ENCODE measurements at regions not wholly inside any gene's neighbourhood (a gene's known extent, or its start where the extent isn't known, plus 50 kb on each side); places are given as distances from the start of the nearest gene placed in this dataset.
"Not testable (repeated sequence)": the region's sequence is repeated elsewhere in the genome, so short reads cannot be mapped to it uniquely, and the experiment has no call there.

DNA sequence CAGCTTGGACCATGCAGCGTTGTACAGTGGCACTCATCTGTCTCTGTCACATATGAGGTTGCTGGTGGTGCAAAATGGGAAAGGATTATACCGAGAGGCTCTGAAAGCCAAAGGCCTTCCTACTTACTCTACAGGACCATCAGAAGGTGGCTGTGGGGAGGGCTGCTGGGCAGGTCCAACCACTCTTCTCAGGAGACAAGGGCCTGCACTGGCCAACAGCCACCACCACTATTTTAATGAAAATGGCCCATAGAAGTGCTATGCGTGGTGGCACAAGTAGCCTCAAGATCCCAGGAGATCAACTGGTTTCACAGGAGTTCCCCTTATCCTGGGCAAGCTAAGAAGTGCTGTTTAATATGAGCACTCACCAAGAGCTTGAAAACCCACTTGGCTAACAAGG, 52.3 kb downstream of the MRPL57 start:
- no peak for DNase-seq (ENCODE audit: low read depth)

DNA sequence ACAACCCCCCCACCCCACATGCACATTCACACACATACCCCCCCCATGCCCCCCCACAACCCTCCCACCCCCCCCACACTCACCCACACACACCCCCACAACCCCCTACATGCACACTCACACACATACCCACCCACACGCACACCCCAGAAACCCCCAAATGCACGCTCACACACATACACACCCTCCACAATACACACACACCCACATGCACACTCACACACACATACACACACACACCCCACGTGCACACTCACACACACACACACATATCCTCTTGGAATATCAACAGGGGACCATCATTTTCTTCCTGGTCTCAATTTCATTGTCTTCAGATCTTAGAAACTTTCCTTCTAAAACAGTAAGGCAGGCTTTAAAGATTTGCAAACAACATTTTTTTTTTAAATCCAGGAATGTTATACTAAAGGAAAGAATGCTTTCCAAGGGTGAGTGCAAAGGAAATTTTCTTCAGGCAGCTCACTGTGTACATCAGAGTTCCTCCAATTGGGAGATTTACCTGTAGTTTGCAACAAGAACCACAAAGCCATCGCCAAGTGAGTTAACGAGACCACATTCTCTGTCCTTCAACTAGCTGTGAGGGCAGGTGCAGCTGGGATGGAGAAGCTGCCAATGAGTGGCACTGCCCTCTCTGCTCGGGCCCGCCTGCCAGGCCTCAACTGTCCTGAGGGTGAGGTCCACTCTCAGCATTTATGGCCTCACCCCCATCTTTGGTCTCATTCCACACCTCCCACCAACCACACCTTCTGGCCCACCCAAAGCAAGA, 53.0 kb downstream of the MRPL57 start:
- DNase-seq (ENCODE audit: low read depth): no peak

DNA sequence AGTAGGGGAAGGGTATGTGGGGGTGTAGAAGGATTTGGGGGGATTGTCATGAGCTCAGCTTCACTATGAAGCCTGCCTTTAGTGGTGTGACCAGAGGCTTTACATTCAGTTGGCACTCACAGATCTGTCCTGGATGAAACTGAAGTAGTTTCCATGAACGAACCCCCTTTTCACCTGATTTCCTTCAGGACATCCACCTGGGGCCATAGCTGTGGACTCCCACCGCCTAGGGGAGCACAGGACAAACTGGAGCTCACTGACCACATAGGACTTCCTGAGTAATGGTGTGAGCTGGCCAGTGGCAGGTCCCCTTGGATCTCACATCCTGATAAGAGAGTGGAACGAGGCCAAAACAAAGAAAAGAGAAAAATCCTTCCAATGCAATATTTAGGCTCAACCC, 54.1 kb downstream of the MRPL57 start:
- no peak for DNase-seq (ENCODE audit: low read depth)

DNA sequence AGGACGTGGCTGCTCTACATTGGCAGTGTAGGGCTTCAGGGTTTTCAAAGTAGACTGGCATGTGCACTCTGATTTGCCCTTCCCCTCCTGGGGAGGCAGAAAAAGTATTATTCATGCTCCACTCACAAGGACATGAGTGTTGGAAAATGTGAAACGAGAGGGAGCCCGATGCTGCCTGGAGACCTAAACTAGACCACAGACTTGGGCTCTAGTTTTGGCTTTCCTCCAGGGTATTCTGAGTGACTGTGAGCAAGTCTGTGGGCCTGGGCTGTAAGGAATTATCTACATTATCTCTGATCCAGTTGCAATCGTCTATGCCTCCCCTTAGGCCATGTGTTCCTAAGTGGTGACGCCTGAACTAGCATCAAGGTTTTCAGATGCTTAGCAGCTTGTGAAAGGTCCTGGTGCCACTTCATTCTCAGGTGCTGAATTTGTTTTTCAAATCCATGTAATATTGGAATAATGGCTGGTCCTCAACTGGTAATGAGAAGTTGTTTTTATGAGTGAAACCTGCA, 55.0 kb downstream of the MRPL57 start:
- no peak for DNase-seq (ENCODE audit: low read depth)

DNA sequence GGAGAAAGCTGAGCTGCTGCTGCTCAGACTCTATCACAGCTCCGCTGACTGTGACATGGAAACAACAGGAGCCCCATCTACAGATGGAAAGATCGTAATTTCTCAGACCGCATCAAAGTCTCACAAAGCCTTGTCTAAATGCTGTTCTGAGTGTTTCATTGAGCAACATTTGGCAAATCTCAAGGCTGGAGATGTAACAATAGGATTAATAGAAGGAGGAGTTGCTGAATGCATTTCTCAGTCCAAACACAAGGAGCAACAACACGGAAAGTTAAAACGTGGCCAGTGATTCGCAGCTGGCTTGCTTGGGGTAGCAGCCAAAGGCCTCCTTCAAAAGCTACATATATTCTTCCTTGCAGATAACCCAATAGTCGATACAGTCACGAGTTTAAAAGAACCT, 55.7 kb downstream of the MRPL57 start:
- DNase-seq (ENCODE audit: low read depth): peak; percentile 66

DNA sequence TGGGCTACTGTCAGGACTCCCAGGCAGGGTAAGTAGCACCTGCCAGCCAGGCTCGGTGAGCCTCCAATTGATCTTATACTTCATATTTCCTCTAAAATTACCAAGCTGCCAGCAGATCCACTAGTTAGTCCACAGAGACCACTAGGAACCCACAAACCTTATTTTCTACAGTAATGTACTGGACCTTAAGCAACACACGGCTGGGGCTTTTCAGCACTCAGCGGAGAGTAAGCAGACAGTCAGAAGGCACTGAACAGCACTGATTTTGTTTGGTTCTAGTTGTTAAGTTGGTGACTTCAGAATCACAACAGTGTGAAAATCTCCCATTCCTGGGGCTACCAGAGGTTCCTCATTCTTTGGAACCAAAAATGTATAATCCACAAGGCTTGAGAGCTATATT, 56.1 kb downstream of the MRPL57 start:
- no peak for DNase-seq (ENCODE audit: low read depth)

DNA sequence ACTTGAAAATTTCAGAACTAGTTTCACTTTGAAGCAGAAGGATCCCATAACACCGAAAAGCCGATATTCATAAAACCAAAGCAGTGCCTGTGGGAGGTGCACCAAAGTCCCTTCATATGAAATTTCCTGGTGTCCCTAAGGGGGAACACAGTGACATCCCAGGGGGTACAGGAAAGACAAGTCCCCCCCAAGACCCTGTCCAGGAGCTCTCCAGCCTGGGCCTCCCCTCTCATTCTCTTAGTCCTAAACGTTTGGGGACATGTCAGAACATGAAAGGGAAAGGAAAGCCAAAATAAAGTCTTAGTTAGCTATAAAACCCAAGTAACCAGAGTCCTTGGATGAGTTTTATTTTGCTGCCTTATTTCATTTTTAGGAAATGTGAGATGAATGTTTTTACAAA, 56.6 kb downstream of the MRPL57 start:
- peak; percentile 33 for DNase-seq (ENCODE audit: low read depth)

DNA sequence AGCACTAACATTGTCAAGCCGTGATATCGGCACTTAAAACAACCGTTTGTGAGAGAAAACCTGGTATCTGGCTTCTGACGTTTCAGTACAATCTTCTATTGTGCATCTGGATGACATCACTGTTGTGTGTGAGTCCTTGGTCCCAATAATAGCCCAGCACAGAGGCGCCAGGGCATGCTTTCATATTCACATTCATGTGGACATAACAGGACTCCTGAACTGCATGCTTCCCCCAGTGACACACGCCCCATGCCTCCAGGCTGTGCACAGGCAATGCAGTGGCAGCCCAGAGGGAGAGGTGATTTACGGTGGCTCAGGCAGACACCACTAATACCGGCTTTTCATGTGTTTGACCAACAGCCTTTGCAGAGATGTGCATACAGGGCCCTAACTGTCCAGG, 58.1 kb downstream of the MRPL57 start:
- DNase-seq (ENCODE audit: low read depth): peak; percentile 70

DNA sequence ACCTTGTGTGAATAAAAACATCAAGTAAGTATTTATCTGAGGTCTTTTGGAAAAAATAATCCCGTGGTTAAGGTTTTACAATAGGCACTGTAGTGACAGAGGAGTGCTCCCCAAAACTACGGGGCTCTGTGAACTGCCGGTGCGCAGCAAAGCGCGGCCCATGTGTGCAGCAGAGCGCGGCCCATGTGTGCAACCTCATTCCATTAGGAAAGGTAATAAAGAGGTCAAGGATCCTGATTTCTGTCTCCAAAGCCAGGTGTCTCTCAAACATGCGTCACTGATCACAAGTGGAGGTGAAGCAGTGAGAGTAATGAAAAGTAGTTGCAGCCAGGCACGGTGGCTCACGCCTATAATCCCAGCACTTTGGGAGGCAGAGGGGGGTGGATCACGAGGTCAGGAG, 58.7 kb downstream of the MRPL57 start:
- DNase-seq (ENCODE audit: low read depth): no peak

DNA sequence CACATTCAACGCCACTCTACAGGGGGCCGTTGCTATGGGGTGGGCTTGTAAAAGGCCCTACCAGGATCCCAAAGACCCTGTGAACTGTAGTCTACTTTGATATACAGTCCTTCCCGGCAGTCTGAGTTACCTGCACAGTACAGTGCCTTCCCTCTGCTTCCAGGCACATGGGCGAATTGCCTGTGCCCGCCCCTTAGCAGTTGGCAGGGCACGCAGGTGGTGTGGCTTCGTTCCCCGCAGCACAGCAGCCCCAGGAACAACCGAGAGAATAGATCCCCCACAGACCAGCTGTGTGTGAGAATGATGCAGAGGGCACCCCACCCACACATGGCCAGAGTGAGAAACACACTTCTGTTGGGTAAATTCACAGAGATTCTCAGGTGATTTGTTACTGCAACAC, 60.6 kb downstream of the MRPL57 start:
- DNase-seq (ENCODE audit: low read depth): no peak

DNA sequence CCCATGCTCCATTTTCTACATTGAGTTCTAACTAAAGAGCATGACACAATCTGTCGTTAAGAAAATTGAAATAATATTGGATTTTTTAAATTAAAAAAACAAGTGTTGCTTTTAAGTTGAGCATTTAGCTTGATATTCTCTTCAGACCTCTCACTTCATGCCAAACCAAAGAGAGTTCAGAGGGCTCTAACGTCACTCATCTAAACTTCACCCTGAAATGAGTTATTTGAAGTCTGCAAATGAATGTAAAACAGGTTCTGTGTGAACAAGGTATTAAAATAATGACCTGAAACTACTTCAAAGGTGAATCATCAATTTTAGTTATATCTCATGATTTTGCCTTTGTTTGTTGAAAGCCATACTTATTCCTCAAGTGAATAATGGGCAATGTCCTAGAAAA, 61.8 kb downstream of the MRPL57 start:
- DNase-seq (ENCODE audit: low read depth): no peak

DNA sequence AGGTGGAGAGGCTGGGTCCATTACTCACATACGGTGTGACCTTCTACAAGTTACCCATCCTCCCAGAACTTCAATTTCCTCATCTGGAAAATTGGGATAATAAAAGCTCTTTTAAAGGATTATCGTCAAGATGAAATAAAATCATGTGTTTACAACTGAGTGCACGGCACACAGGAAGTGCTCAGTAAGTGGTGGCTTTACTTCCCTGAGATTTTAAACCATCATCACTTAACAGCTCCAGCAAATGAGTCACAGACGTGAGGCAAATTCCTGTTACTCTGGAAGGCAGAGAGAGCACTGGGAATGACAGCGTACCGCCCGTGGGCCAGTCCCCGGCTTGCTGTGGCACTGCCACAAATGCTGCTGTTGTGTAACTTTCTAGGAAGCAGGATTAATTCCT, 64.1 kb downstream of the MRPL57 start:
- DNase-seq (ENCODE audit: low read depth): no peak

DNA sequence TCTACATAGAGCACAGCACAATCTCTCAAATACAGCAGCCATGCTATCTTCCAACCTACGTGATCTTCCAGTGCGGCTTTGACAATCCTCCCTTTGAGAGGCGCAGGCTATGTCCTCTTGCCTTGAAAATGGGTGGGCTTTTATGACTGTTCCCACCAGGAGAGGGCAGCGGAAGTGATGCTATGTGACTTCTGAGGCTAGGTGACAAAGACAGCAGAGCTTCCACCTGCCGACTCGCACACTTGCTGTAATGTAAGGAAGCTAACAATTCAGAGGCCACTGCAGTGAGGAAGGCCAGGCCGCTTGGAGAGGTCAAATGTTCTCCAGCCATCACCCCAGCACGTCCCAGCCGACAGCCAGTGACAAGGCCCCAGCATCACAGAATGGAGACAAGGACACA, 65.8 kb downstream of the MRPL57 start:
- no peak for DNase-seq (ENCODE audit: low read depth)

DNA sequence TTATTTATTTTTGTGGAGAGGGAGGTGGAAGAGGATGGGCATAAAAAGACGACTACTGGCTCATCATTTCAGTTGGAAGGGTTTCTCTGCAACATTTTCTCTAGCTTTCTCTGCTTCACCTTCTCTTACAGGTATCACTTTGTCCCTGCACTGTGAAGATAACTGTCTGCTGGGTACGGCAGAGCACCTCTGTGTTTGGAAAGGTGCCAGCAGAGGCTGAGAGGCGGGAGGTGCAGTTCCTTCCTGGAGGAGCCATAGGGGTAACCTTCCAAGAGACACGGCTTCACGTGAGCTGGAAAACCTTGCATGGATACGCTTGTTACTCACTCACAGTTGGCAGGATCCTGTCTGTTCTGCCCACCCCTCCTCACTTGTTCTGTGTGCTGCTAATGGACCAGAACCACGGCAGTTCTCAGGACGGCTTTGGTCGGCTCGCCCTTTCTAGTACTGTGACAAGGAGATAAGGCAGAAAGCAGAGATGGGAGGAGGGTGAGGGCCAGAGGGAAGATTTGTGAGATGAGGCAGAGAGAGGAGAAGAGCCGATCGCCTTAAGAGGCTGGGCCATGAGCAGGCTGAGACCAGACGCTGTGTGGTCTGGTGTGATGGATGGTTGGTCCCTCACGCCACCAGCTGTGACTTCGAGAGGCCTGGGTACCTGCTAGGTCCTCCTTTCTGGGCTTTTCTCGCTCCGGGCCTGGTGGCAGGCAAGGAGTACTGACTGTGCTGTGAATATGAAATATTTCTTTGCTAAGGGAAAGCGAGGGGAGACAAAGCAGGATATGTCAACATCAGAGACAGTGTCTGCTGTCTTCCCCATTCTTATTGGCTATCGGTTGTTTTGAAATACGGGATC, 66.8 kb downstream of the MRPL57 start:
- no peak for DNase-seq (ENCODE audit: low read depth)

DNA sequence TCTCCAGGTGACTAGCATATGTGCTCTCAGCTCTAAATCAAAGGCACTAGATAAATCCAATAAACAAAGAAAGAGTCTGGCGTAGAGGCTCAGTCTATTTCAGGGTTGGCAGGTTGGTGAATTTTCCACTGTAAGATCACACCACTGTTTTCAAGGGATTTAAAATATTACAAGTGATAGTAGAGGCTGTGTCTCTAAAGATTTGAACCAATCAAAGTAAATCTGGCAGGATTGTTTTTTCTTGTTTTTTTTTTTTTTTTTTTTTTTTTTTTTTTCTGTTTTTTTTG, 67.4 kb downstream of the MRPL57 start:
- not testable (repeated sequence) for DNase-seq (ENCODE audit: low read depth)

DNA sequence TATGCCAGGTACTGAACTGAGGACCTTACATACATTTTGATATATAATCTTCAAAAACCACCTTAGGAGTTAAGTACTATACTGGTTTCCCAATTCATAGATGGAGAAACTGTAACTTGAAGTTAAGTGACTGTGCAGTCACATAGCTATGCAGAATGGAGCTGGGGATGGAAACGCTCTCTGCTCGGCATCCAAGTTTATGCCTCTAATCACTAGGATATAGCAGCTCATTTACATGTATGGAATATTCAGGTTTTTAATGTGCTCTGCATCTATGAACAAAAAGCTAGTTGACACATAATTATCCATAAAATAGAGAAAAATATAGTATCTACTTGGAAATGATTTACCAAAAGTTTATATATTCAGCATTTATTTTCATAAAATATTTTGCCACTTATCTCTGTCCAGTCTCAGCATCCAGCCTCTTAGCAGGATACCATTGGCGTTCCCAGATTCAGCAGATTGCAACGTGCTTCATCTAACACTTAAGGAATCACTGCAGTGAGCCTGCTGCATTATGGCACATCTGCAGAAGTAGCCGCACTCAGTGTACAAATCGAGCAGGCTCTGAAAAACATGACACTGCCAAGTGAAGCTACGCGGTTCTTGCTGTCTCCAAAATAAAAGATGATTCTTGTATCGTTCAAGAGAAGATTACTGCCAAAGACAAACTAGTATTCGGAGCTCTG, 70.4 kb downstream of the MRPL57 start:
- no peak for DNase-seq (ENCODE audit: low read depth)

DNA sequence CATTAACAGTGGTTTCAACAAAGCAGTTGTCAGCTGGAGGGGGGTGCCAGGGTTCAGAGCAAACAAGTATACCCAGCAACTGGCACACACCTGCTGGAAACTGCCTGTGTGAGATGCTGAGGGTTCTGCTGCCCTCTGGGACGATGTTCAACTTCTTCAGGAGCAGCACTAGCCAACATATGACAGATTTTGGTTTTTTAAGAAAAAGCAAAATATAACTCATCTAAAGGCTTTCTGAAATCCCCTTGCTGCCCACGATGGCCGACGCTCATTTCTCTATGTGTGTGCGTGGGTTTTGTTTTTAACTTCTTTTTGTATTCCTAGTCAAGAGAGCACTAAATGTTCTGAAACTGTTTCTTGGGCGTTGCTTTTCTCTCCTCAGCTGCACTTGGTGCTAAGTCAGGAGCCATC, 79.9 kb downstream of the MRPL57 start:
- DNase-seq (ENCODE audit: low read depth): no peak

DNA sequence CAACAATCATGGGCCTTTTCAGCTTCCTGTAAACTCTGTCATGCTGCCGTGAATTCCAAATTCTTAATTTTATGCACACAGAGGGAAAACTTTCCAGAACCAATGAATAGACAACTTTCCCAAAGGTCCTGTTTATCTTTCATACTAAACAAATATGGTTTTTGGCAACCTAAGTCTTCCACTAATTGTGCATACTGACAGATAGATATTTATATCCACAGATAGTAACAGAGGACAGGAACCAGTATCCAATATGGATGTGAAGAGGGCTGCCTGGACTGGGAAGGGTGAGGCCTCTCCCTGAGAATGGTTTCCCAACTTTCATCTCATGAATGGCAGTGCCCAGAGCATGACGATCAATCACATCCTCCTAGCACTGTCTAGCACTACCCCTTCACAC, 80.4 kb downstream of the MRPL57 start:
- no peak for DNase-seq (ENCODE audit: low read depth)

DNA sequence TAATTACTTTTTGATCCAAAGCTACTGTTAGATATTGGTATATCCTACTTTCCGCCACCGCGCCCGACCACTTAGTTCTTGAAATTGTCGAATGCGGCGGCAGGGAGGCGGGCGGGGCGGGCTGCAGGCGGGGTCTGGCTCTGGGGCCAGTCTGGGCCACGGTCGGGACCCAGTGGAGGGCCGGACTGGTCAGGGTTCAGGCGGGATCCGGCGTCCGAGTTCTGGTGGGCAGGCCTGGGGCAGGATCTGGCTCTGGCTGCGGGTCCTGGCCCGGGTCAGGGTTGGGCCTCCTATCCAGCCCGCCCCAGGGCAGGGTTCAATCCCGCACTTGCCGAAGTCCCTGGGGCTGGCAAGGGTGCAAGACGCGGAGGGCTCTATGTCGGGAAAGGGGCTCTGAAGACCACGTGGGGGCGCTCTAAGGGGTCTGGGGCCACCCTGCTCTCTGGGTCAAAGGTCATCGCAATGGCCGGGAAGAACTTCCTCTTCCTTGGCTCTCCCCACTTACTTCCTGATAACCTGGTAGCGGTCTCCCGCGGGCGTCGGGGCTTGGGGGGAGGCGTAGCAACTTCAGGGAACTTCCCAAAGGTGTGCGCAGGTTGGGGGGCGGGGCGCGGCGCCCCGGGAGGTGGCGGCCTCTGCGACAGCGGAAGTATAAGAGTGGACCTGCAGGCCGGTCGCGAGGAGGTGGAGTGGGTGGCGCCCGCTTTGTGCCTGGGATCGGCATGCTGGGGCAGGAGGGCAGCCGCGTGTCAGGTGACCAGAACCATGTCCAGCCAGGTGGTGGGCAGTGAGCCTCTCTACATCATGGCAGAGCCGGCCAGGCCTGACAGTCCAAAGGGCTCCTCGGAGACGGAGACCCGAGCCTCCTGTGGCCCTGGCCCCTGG, 83.4 kb downstream of the MRPL57 start:
- DNase-seq (ENCODE audit: low read depth): no peak

DNA sequence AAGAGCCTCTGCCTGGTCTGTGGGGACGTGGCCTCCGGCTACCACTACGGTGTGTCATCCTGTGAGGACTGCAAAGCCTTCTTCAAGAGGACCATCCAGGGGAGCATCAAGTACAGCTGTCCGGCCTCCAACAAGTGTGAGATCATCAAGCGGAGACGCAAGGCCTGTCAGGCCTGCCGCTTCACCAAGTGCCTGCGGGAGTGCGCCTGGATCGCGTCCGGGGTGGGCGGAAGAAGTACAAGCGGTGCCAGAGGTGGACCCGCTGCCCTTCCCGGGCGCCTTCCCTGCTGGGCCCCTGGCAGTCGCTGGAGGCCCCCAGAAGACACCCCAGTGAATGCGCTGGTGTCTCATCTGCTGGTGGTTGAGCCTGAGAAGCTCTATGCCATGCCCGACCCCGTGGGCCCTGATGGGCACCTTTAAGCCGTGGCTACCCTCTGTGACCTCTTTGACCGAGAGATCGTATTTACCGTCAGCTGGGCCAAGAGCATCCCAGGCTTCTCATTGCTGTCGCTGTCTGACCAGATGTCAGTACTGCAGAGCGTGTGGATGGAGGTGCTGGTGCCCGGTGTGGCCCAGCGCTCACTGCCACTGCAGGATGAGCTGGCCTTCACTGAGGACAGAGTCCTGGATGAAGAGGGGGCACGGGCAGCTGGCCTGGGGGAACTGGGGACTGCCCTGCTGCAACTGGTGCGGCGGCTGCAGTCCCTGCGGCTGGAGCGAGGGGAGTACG, 84.3 kb downstream of the MRPL57 start:
- DNase-seq (ENCODE audit: low read depth): not testable (repeated sequence)

All from myocyte (in vitro differentiated cells).